HK-2 (cell line): ENCODE measurements at regions not wholly inside any gene's neighbourhood (a gene's known extent, or its start where the extent isn't known, plus 50 kb on each side); places are given as distances from the start of the nearest gene placed in this dataset.
"Not testable (repeated sequence)": the region's sequence is repeated elsewhere in the genome, so short reads cannot be mapped to it uniquely, and the experiment has no call there.

Experiments
- DNase-seq: peaks from one replicate; pipeline ENCODE4 v3.0.0-alpha.2; 2018; ENCODE audit not compliant: unreplicated experiment

- no peak for DNase-seq
Measured at GRCh38 chr22:44650806-44651205, 51.2 kb upstream of the PRR5 start.

- no peak for DNase-seq
Measured at GRCh38 chr22:44648821-44649565, 53.0 kb upstream of the PRR5 start.

GRCh38 chr22:44648085-44648820 lies 53.8 kb upstream of the PRR5 start:
- no peak for DNase-seq

- DNase-seq, result no peak
Measured at GRCh38 chr22:44647141-44647540, 54.9 kb upstream of the PRR5 start.

GRCh38 chr22:44646668-44647067 lies 55.3 kb upstream of the PRR5 start:
- no peak for DNase-seq

- DNase-seq, result no peak
Measured at GRCh38 chr22:44646141-44646540, 55.9 kb upstream of the PRR5 start.

- DNase-seq, result no peak
Measured at GRCh38 chr22:44645531-44645930, 56.5 kb upstream of the PRR5 start.

GRCh38 chr22:44645083-44645482 lies 56.9 kb upstream of the PRR5 start:
- DNase-seq, result no peak

- not testable (repeated sequence) for DNase-seq
Measured at GRCh38 chr22:44643526-44644101, 58.4 kb upstream of the PRR5 start.

- DNase-seq, result no peak
Measured at GRCh38 chr22:44642096-44642644, 59.8 kb upstream of the PRR5 start.

- DNase-seq, result no peak
Measured at GRCh38 chr22:44640618-44641155, 61.3 kb upstream of the PRR5 start.

GRCh38 chr22:44639891-44640617 lies 62.0 kb upstream of the PRR5 start:
- no peak for DNase-seq

GRCh38 chr22:44638971-44639760 lies 62.8 kb upstream of the PRR5 start:
- DNase-seq, result no peak

- DNase-seq, result not testable (repeated sequence)
Measured at GRCh38 chr22:44636502-44637206, 65.3 kb upstream of the PRR5 start.

- not testable (repeated sequence) for DNase-seq
Measured at GRCh38 chr22:44635567-44635966, 66.4 kb upstream of the PRR5 start.

- no peak for DNase-seq
Measured at GRCh38 chr22:44634426-44635321, 67.3 kb upstream of the PRR5 start.

- no peak for DNase-seq
Measured at GRCh38 chr22:44633647-44634046, 68.4 kb upstream of the PRR5 start.

- no peak for DNase-seq
Measured at GRCh38 chr22:44632541-44633396, 69.2 kb upstream of the PRR5 start.
